AG20443 (cell line): ENCODE measurements at regions not wholly inside any gene's neighbourhood (a gene's known extent, or its start where the extent isn't known, plus 50 kb on each side); places are given as distances from the start of the nearest gene placed in this dataset.
"Not testable (repeated sequence)": the region's sequence is repeated elsewhere in the genome, so short reads cannot be mapped to it uniquely, and the experiment has no call there.

Experiments used
- DNase-seq: peaks from one replicate; pipeline ENCODE4 v3.0.0; 2012; ENCODE audit warnings: low spot score, mixed read lengths

DNA sequence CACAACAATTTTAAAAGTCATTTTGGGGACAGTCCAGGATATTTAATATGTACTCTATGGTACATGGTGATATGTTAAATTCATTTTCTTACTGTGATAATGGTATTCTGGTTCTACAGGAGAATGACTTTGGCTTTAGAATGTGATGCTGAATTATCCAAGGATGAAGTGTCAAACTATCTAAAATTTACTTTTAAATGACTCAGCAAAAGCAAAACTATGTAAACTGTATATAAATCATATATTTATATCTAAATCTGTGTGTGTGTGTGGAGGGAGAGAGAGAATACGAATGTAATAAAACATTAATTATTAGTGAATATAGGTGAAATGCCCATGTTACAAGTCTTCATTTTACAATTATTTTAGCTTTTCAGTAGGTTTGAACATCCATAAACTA is 733.8 kb upstream of the CA10 start:
- no peak for DNase-seq

DNA sequence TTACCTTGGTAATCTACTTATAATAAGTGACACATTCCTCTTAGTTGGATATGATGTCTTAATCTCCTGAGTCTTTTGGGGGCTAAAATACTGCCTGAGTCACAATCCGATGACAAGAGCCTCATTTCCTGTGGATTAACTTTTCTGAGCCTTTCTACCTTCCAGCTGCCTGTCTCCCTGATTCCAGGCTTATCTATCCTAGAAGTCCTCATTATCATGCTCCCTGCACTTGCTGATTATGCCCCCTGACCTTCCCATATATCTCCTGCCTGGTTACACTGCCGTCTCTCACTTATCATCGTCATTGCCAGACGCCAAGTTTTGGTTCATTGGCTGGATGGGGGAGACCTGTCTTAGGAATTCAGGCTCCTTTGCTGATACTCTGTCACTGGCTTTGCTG is 727.4 kb upstream of the CA10 start:
- DNase-seq: no peak

- not testable (repeated sequence) for DNase-seq
Measured at GRCh38 chr17:52883907-52884491, 725.5 kb upstream of the CA10 start.

DNA sequence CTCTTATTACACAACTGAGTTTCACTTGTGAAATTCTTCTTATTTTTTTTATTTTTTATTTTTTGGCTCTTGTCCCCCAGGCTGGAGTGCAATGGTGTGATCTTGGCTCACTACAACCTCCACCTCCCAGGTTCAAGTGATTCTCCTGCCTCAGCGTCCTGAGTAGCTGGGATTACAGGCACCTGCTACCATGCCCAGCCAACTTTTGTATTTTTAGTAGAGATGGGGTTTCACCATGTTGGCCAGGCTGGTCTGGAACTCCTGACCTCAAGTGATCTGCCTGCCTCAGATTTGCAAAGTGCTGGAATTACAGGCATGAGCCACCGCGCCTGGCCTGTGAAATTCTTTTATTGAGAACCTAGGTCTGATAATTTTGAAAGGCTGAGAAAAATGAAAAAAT is 688.3 kb upstream of the CA10 start:
- DNase-seq: not testable (repeated sequence)

DNA sequence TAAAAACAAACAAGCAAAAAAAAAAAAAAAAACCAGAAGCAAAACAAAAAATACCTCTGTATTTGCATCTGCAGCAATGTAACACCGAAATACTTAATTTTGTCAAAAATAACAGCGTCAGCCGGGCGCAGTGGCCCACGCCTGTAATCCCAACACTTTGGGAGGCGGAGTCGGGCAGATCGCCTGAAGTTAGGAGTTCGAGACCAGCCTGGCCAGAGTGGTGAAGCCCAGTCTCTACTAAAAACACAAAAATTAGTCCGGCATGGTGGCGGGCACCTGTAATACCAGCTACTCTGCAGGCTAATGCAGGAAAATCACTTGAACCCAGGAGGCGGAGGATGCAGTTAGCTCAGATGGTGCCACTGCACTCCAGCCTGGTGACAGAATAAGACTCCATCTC is 683.5 kb upstream of the CA10 start:
- DNase-seq: no peak

DNA sequence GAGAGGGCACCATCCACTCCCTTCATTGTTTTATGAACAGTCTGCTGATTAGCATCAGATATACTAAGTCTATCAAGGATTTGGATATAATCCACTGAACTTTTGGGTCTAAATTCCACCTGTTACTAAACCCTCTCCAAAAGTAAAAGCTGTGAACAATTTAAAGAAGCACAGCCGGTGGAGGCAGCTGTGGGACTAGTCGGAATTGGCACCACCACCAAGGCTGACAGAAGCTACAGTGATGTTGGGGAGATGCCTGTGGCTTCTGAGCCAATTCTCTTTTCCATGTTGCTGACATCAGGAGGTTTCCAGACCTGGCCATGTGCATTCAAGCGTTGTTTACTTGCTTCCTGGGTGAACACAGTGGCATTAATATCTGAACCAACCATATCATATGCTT is 679.0 kb upstream of the CA10 start:
- DNase-seq: no peak

- no peak for DNase-seq
Measured at GRCh38 chr17:52831536-52831935, 673.0 kb upstream of the CA10 start.

DNA sequence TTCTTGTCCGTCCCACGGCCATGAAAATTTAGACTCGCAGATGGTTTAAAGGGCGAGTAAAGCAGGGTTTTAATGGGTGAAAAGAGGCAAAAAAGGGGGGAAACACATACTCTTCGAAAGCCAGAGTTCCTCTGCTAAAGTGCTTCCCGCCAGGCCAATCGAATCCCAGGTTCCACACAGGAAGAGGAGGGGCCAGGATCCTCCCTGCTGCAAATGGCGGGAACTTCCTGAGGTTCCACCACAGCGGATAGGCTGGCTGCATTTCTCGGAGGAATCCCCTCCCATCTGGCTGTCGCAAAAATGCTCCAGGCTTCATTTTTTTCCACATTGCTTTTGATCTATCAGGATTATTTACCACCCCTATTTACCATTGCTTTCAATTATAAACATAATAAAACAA is 670.1 kb upstream of the CA10 start:
- DNase-seq: no peak

GRCh38 chr17:52827526-52827925 is 669.0 kb upstream of the CA10 start:
- DNase-seq: no peak

GRCh38 chr17:52824542-52824941 is 666.0 kb upstream of the CA10 start:
- no peak for DNase-seq

DNA sequence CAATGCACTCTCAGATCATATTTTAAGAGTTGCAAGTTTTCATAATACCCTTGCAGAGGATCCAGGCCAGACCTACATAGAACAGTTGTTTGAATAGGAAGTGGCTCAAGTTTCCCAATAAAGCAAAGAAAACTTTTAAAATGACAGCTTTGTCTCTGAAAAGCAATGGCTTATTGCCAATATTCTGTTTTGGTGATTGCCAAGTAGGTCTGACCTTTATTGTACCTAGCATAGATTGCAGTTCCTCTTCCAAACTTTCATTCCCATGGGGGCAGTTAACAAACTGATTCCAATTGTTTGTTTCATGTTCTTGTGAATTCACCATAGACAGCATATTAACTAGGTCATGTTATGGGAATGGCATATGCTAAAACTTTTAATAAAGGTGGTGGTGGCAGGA is 664.6 kb upstream of the CA10 start:
- DNase-seq: no peak

DNA sequence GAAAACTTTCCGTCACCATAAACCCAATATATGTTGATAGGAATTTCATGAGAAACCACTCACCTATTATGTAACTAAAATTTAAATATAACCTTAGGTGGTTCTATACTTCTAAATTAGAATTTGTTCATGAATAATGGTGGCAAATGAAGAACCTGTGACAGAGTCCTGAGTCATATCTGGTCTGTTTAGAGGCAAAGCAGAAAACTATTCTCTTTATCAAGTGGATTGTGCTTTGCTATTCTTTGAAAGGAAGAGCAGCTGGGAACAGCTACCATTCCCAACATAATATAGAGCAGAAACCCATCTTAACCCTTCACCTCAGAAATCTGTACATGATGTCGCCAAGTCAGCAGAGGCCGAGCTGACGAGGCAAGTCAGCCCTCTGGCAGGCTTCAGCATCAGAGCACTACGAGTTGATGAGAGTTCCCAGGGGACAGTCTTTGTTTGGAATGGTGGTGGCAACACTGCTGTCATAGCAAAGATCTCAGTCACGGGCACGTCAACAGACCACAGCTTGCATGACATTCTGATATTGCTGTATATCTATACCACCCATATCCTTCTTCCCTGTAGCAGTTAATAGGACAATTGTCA is 631.9 kb upstream of the CA10 start:
- DNase-seq: no peak

DNA sequence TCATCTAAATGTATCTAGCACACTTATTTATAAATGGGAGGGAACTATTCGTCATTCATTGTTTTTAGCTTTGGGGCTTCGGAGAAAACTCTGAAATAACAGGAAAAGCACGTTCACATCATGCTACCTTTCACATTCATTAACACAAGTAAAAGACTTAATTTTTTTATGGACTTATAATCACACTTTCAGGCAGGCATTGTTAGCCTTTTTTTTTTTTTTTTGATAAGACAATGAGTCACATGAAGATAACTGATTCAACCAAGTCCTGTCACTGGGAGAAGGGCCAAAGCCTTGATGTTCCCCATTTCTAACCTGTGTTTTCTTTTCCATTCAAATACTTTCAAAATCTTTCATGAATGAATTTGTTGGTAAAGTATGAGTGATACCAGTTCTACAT is 631.3 kb upstream of the CA10 start:
- DNase-seq: no peak

DNA sequence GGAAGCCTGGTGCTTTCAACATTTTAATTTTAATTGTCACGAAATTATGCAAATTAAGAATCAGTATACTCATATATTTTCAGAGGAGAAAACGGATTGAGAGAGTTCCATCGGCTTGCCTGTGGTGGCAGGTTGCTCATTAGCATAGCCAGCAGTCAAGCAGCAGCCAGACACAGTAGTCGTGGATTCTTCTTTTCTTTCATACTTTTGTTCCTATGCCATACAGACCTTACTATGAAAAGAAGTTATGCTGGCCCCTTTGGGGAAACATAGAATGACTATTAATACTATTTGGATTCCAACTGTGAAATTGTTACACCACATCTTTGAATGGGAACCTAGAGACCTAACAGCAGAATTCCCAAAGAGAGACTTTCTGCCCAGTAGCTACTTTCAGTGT is 617.7 kb upstream of the CA10 start:
- DNase-seq: no peak

- no peak for DNase-seq
Measured at GRCh38 chr17:52762794-52763167, 604.3 kb upstream of the CA10 start.

DNA sequence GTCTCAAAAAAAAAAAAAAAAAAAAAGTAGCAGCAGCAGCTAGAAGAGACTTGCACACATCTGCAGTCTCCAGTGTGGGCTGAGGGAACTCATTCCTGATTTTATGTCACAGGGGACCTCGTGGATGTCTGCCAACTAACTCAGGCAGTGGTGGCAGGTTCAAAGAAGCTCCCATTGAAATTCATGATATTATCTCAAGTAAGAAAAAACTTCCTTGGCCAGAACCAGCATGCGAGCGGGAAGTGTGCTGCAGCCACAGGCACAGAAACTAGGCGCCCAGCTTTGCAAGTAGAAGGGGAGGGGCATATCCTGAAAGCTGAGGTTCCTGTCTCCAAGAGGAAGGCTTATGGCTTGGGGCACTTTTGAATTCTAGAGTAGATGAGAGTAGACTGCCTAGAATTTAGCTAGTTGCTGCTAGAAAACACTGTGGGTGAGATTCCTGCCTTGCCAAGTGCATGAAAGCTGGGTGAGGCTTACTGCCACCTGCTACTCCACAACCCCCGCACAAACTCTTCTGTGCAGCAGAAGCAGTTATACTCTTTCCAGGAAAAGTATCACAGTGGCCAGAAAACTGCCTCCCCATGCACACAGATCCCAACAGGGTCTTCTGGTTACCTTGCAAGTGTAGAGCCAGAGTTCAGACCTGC is 603.8 kb upstream of the CA10 start:
- no peak for DNase-seq

- no peak for DNase-seq
Measured at GRCh38 chr17:52759864-52760263, 601.4 kb upstream of the CA10 start.

DNA sequence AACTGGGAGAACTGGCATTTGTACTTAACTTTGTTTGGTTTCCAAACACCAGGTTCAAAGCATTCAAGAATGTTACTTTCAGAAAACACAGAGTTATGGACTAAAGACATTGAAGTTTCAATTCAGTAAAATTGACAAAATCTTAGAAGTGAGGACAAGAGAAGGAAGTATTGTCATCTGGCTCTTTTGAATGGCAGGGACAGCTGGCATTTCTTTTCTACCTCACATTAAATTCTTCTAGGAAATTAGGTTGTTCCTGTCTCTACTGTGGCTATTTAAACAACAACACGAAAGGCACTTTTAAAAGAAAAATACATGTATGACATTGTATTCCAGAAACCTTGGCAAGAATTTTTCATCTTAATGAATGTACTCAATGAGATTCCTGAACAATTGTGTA is 600.0 kb upstream of the CA10 start:
- no peak for DNase-seq

DNA sequence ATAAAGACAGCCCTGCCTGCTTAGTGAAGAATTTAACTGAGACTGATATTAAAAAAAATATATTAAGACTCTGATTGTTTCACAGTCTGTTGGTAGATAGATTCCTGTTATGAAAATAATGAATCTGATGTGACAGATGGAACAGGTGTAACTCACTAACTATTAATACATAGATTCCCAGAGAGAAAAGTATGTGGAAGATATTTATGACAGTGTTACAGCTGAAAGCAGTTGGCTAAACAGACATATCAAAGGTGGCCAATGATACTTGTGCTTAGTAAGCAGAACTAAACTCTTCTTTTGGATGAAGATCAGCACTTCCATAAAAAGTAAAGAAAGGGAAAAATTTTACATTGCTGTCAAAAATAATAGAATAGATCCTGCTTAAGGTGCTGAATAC is 598.2 kb upstream of the CA10 start:
- DNase-seq: no peak

GRCh38 chr17:52754838-52755237 is 596.3 kb upstream of the CA10 start:
- DNase-seq: no peak

- DNase-seq: no peak
Measured at GRCh38 chr17:52751051-52751450, 592.5 kb upstream of the CA10 start.

GRCh38 chr17:52744179-52744578 is 585.7 kb upstream of the CA10 start:
- DNase-seq: no peak

DNA sequence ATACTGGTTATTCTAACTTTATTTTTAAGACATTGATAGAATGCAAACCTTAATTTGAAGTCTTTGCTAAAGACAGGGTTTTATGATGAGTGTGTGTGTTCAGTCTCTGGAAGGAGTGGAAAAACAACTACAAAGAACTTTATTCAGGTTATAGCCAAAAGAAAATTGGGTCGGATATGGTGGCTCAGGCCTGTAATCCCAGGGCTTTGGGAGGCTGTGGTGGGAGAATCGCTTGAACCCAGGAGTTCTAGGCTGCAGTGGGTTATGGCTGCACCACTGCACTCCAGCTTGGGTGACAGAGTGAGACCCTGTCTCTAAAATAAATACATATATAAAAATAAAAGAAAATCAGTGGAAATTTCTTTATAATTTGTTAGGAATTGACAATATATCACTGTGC is 581.5 kb upstream of the CA10 start:
- DNase-seq: no peak

DNA sequence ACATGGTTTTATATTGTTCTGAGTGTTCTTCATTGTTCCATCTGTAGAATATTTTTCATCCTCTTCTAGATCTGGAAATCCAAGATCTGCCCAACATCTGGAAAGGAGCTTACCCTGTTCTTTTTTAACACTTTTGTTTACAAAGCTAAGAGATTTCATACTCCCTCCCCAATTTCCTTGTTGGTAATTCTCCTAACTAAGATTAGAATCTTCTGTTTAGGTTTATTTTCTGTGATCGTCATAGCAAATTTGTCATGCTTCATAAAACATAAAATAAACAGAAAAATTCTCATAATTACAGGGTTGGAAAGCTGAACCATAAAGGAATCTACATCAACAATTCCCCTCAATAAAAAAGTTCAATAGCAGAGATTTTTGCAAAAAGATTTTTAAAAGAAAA is 580.3 kb upstream of the CA10 start:
- no peak for DNase-seq
